H1 (cell line): ENCODE measurements at regions not wholly inside any gene's neighbourhood (a gene's known extent, or its start where the extent isn't known, plus 50 kb on each side); places are given as distances from the start of the nearest gene placed in this dataset.

Experiments used
- CBX5 ChIP-seq: fragments of 300-800, 300-1000 bp; sonication (generic); IDR thresholded peaks from 2 replicates; pipeline ENCODE4 v1.7.1; 2016; ENCODE audit warnings: antibody characterized with exemption, low read length, low read depth
- CTBP2 ChIP-seq: IDR thresholded peaks from 2 replicates; pipeline ENCODE4 v1.7.0; 2011; ENCODE audit warnings: borderline replicate concordance, mild to moderate bottlenecking, moderate library complexity, mixed read lengths, low read length; ENCODE audit not compliant: insufficient read depth, insufficient read length
- RNF2 ChIP-seq: fragments of 200-900, 300-1000 bp; sonication (generic); IDR thresholded peaks from 2 replicates; pipeline ENCODE4 v1.7.1; 2016; ENCODE audit warnings: borderline replicate concordance, low read depth, mild to moderate bottlenecking, antibody characterized with exemption, low read length; ENCODE audit not compliant: poor library complexity, severe bottlenecking; ENCODE audit errors: missing control alignments
- TAF1 ChIP-seq: IDR thresholded peaks from 2 replicates; pipeline ENCODE4 v1.6.1; 2011; ENCODE audit warnings: mild to moderate bottlenecking, low read depth, low read length
- TBP ChIP-seq: IDR thresholded peaks from 2 replicates; pipeline ENCODE4 v1.6.1; 2011; ENCODE audit warnings: low read depth, low read length, improper control_type of control experiment
- TF ChIP-seq, protein P1 (sequence below): IDR thresholded peaks from 2 replicates; pipeline ENCODE4 v1.6.1; 2012; ENCODE audit warnings: inconsistent platforms

DNA sequence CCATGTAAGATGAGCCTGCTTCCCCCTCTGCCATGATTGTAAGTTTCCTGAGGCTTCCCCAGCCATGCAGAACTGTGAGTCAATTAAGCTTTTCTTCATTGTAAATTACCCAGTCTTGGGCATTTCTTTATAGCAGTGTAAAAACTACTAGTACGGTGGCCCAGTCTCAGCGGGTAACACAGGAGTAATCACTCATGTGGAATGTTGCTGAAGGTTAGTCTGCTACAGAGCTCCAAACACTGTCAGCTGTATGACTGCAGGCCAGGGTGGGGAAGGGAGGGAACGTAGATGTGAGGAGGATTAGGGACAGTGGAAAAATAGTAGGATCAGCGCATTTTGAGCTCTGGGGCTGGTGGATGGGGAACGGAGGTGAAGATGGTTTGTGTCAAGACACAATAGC, 711.2 kb upstream of the SOX11 start (continued):
- no peak for TF ChIP-seq TAF1
- TF ChIP-seq, protein P1, sequence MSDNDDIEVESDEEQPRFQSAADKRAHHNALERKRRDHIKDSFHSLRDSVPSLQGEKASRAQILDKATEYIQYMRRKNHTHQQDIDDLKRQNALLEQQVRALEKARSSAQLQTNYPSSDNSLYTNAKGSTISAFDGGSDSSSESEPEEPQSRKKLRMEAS, result no peak
- no peak for TF ChIP-seq CTBP2
- no peak for TF ChIP-seq CBX5
- no peak for TF ChIP-seq RNF2
- no peak for TF ChIP-seq TBP
- TF ChIP-seq, all 59 proteins: peak for 0
